ENCODE measurements at regions not wholly inside any gene's neighbourhood (a gene's known extent, or its start where the extent isn't known, plus 50 kb on each side); places are given as distances from the start of the nearest gene placed in this dataset.

DNA sequence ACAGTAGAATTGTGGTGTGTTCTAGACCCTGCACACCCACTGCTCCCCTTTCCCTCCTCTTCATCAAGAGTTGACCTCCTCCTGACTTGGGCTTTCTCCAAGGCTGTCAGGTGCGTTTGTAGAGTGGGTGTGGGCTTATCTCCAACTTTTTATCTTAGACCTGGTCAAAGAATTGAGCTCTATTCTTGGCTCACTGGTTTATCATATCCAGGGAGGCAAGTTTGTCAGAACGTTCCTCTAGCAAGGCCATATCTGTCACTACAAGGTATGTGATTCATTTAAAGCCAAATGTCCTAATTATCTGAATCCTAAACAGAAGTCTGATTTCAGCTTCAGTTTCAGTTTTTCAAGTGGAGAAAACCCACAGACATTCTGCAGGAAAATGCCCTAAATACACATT is 117.1 kb upstream of the MGAT5 start:
- Histone ChIP-seq H3K9me3 (replicated peaks; ENCODE audit: control insufficient read depth, insufficient read depth, low read length) (no peaks in the 10 kb centered on the region), H3K9ac (ENCODE audit: control insufficient read depth, insufficient read depth, low read length) (peak overlapping the region; percentile 21; the same call in 1 of the 2 replicates), H3K27me3 (replicated peaks in 1 of 2; ENCODE audit: control insufficient read depth in 2 of 2, insufficient read depth in 2 of 2, low read length in 1 of 2) (no peaks in the 10 kb centered on the region), H3K4me1 (ENCODE audit: control insufficient read depth, insufficient read depth, low read length) (peaks cover 17% of the 10 kb centered on the region), H3K79me2 (ENCODE audit: control insufficient read depth, insufficient read depth, low read length) (peaks cover 88% of the 10 kb centered on the region), H4K20me1 (ENCODE audit: control insufficient read depth, insufficient read depth) (peaks cover 6% of the 10 kb centered on the region; the same call in 1 of the 2 replicates), H3K4me2 (ENCODE audit: control insufficient read depth, insufficient read depth) (peak overlapping the region; percentile 80), H3K36me3 (ENCODE audit: control insufficient read depth in 2 of 2, insufficient read depth in 2 of 2, low read length in 1 of 2) (peaks cover 8 to 18% of the 10 kb centered on the region in 2 experiments), H2AFZ (ENCODE audit: control insufficient read depth, low read depth, low read length) (no peak overlapping the region), H3K4me3 (peak overlapping the region; percentile 14; the same call in 1 of the 2 replicates), H3K27ac (ENCODE audit: control insufficient read depth, insufficient read depth) (peak overlapping the region; percentile 54)
- ChIA-PET POLR2A (interaction anchor here (0.6 to 1.0 kb wide), 2 partner anchors 9 to 94 kb away, joined by 3 read pairs; no protein-coding TSS in a partner anchor), SMC1A (ENCODE audit: uncharacterized antibody, unreplicated experiment) (interaction anchor here (1.1 to 1.7 kb wide), 5 partner anchors 17 to 275 kb away, joined by 3 to 5 read pairs (median 4); no protein-coding TSS in a partner anchor), CTCF (interaction anchor here (0.8 to 1.3 kb wide), 5 partner anchors 9 to 110 kb away, joined by 3 to 7 read pairs (median 3); no protein-coding TSS in a partner anchor), RAD21 (ENCODE audit: unreplicated experiment) (interaction anchor here (1.0 to 1.1 kb wide), 2 partner anchors 16 to 17 kb away, joined by 3 to 5 read pairs; no protein-coding TSS in a partner anchor)
- in situ Hi-C loops (cut with MboI) = no loop called here
- FAIRE-seq = no peak
- no TSS peak for BruUV-seq (replicated peaks)
- TF ChIP-seq, protein P1, sequence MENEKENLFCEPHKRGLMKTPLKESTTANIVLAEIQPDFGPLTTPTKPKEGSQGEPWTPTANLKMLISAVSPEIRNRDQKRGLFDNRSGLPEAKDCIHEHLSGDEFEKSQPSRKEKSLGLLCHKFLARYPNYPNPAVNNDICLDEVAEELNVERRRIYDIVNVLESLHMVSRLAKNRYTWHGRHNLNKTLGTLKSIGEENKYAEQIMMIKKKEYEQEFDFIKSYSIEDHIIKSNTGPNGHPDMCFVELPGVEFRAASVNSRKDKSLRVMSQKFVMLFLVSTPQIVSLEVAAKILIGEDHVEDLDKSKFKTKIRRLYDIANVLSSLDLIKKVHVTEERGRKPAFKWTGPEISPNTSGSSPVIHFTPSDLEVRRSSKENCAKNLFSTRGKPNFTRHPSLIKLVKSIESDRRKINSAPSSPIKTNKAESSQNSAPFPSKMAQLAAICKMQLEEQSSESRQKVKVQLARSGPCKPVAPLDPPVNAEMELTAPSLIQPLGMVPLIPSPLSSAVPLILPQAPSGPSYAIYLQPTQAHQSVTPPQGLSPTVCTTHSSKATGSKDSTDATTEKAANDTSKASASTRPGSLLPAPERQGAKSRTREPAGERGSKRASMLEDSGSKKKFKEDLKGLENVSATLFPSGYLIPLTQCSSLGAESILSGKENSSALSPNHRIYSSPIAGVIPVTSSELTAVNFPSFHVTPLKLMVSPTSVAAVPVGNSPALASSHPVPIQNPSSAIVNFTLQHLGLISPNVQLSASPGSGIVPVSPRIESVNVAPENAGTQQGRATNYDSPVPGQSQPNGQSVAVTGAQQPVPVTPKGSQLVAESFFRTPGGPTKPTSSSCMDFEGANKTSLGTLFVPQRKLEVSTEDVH (IDR thresholded peaks at IDR 0.05; ENCODE audit: low read depth, partially characterized antibody) = no peak
- no peak for TF ChIP-seq EZH2 (IDR thresholded peaks at IDR 0.05; ENCODE audit: borderline replicate concordance, control insufficient read depth, low read depth, low read length)
- no peak for TF ChIP-seq CREB1 (IDR thresholded peaks at IDR 0.05; ENCODE audit: low read depth)
- TF ChIP-seq ZBED1 (IDR thresholded peaks at IDR 0.05; ENCODE audit: borderline replicate concordance) = no peak
- TF ChIP-seq ATF7 (IDR thresholded peaks at IDR 0.05; ENCODE audit: low read depth) = no peak
- no peak for TF ChIP-seq RBBP5 (conservative IDR thresholded peaks at IDR 0.05)
- TF ChIP-seq TCF3 (IDR thresholded peaks at IDR 0.05; ENCODE audit: borderline replicate concordance, insufficient read depth, low read depth, low read length) = no peak
- TF ChIP-seq CHD1 (IDR thresholded peaks at IDR 0.05; ENCODE audit: low read depth, low read length) = no peak
- no peak for DNase-seq (ENCODE audit: low read depth, low spot score)
- intact Hi-C loops (cut with micrococcal nuclease; ENCODE audit: unreplicated experiment) = no loop called here
- WGBS (ENCODE audit: insufficient coverage, insufficient replicate concordance, low lambda C conversion rate, missing lambda C conversion rate) = 72% methylated on average over 2 of the region's 2 CpGs
- peak; percentile 55 for ATAC-seq

Measured in GM12878 (cell line).